Large intestine (tissue), 3 donors: ENCODE measurements at regions not wholly inside any gene's neighbourhood (a gene's known extent, or its start where the extent isn't known, plus 50 kb on each side); places are given as distances from the start of the nearest gene placed in this dataset.

Experiments used
- DNase-seq, 2 donors: peaks; one replicate each; pipeline versions ENCODE4 v3.0.0 to v3.0.0-alpha.2; 2013
- H3K27ac ChIP-seq: one replicate; pipeline ENCODE4 v1.5.1; 2013; ENCODE audit warnings: low read length
- H3K27me3 ChIP-seq: 2 replicates; pipeline ENCODE4 v1.6.1; 2013; ENCODE audit warnings: low read length; ENCODE audit not compliant: control insufficient read depth, insufficient read depth
- H3K36me3 ChIP-seq: 2 replicates; pipeline ENCODE4 v1.6.1; 2013; ENCODE audit warnings: low read length; ENCODE audit not compliant: control insufficient read depth, insufficient read depth
- H3K4me1 ChIP-seq: one replicate; pipeline ENCODE4 v1.6.1; 2013; ENCODE audit warnings: low read length; ENCODE audit not compliant: control insufficient read depth, insufficient read depth
- H3K4me3 ChIP-seq: one replicate; pipeline ENCODE4 v1.5.1; 2013; ENCODE audit warnings: low read length
- H3K9me3 ChIP-seq: one replicate; pipeline ENCODE4 v1.6.1; 2013; ENCODE audit warnings: mild to moderate bottlenecking, low read depth, low read length, moderate library complexity; ENCODE audit not compliant: control insufficient read depth
- WGBS: methylation state at CpG from one replicate; pipeline ENCODE4 v1.1.5; 2013; ENCODE audit warnings: low lambda C conversion rate; ENCODE audit not compliant: insufficient coverage; 5-methylcytosine and 5-hydroxymethylcytosine counted together

DNA sequence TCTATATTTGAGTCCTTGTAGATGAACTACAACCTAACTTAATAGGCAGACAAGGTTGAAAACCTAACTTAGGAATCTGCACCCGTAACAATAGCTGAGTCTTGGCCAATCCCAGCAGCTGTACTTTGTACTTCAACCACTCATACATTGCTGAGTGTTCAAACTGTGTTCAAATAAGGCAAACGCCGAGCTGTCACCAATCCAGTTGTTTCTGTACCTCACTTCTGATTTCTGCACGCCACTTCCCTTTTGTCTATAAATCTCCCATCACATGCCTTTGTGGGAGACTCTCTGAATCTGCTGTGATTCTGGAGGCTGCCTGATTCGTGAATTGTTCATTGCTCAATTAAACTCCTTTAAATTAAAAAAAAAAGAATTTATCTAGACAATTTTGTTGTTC lies 167.8 kb upstream of the TUT7 start:
- DNase-seq = no peak
- H3K4me3 ChIP-seq = no peak overlapping the region
- H3K27ac ChIP-seq = no peak overlapping the region
- H3K9me3 ChIP-seq = no peaks in the 10 kb centered on the region
- H3K4me1 ChIP-seq = no peaks in the 10 kb centered on the region
- WGBS = 80% methylated on average over 1 of the region's 5 CpGs
- no peaks in the 10 kb centered on the region for H3K36me3 ChIP-seq
- peaks cover 4% of the 10 kb centered on the region for H3K27me3 ChIP-seq

GRCh38 chr9:86521322-86521721 lies 167.1 kb upstream of the TUT7 start:
- no peaks in the 10 kb centered on the region for H3K4me1 ChIP-seq
- DNase-seq = no peak
- no peak overlapping the region for H3K4me3 ChIP-seq
- no peaks in the 10 kb centered on the region for H3K36me3 ChIP-seq
- WGBS = no CpG with 5 or more reads among the region's 4 CpGs
- H3K27me3 ChIP-seq = peaks cover 2% of the 10 kb centered on the region
- peaks cover 2% of the 10 kb centered on the region for H3K9me3 ChIP-seq
- no peak overlapping the region for H3K27ac ChIP-seq

DNA sequence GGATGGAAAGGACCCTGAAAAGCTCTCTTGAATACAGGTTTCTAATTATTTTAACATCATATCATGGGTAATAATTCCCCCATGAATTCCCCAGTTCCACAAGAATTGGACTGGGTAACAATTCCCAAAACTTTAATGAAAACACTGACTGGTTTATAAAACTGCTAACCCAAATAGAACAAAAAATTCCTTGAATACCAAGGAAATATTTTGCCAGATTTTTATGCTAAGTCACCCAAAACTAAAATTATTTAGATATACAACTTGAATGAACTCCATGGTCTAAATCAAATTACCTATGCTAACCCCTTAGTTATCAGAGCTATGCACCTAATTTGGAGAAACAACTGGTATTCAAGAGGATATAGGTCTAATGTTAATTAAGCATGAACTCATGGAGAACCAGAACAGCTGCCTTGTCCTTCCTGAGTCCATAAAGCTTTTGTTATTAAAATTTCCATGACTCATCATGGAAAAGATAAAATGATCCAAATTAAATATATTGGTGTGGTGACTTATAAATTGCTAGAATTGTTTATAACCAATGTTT lies 164.9 kb upstream of the TUT7 start:
- Histone ChIP-seq H3K9me3 (peaks cover 2% of the 10 kb centered on the region), H3K27me3 (peaks cover 3% of the 10 kb centered on the region), H3K36me3 (no peaks in the 10 kb centered on the region), H3K4me3 (no peak overlapping the region), H3K4me1 (no peaks in the 10 kb centered on the region), H3K27ac (no peak overlapping the region)
- no peak for DNase-seq

DNA sequence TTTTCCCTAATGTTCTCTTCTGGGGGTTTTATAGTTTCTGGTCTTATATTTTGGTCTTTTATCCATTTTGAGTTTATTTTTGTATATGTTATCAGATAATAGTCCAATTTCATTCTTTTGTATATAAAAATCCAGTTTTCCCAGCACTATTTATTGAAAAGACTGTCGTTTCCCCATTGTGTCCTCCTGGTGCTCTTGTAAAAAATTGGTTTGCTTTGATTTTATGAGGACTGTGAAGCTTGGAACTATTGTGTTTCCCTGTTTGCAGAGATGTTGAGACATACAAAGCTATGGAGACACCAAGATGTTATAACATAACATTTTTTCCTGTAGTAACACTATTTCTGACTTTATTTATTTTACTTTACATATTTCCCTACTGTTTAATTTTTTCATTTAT lies 163.3 kb upstream of the TUT7 start:
- Histone ChIP-seq H3K4me1 (no peaks in the 10 kb centered on the region), H3K4me3 (no peak overlapping the region), H3K36me3 (no peaks in the 10 kb centered on the region), H3K27ac (no peak overlapping the region), H3K9me3 (peaks cover 2% of the 10 kb centered on the region), H3K27me3 (peaks cover 6% of the 10 kb centered on the region)
- WGBS = 100% methylated on average over 1 of the region's 1 CpG
- DNase-seq = no peak

GRCh38 chr9:86516564-86516963 lies 162.4 kb upstream of the TUT7 start:
- H3K27ac ChIP-seq = no peak overlapping the region
- peaks cover 2% of the 10 kb centered on the region for H3K9me3 ChIP-seq
- H3K4me3 ChIP-seq = no peak overlapping the region
- H3K27me3 ChIP-seq = peaks cover 6% of the 10 kb centered on the region
- H3K36me3 ChIP-seq = no peaks in the 10 kb centered on the region
- no peak for DNase-seq
- WGBS = no CpG with 5 or more reads among the region's 19 CpGs
- no peaks in the 10 kb centered on the region for H3K4me1 ChIP-seq

- Histone ChIP-seq H3K27ac (no peak overlapping the region), H3K36me3 (no peaks in the 10 kb centered on the region), H3K4me3 (no peak overlapping the region), H3K27me3 (peaks cover 6% of the 10 kb centered on the region), H3K9me3 (peaks cover 2% of the 10 kb centered on the region), H3K4me1 (no peaks in the 10 kb centered on the region)
- WGBS = 67% methylated on average over 1 of the region's 4 CpGs
- no peak for DNase-seq
These were observed 161.0 kb upstream of the TUT7 start for GRCh38 chr9:86515221-86515620.

DNA sequence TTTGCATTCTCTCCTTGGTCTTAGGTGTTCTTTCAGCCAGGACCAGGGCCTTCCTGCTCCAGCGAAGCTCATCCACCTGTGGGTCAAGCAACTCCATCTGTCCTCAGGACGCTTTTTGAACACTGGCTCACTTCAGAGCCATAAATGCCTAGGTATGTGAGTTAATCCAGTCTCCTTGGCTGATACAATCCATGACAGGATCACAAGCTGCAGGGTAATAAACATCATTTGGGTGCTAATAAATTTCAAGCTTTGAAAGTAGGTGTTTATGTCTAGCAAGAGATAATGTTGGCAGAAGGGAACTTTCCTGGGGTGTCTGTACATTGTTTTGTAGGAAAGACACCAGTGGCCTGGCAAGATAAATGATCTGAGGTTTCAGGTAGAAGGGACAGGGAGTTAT lies 159.2 kb upstream of the TUT7 start:
- no peak for DNase-seq
- WGBS = no CpG with 5 or more reads among the region's 2 CpGs
- no peaks in the 10 kb centered on the region for H3K36me3 ChIP-seq
- H3K4me1 ChIP-seq = no peaks in the 10 kb centered on the region
- H3K9me3 ChIP-seq = peaks cover 2% of the 10 kb centered on the region
- H3K27ac ChIP-seq = no peak overlapping the region
- no peak overlapping the region for H3K4me3 ChIP-seq
- H3K27me3 ChIP-seq = peaks cover 6% of the 10 kb centered on the region

DNA sequence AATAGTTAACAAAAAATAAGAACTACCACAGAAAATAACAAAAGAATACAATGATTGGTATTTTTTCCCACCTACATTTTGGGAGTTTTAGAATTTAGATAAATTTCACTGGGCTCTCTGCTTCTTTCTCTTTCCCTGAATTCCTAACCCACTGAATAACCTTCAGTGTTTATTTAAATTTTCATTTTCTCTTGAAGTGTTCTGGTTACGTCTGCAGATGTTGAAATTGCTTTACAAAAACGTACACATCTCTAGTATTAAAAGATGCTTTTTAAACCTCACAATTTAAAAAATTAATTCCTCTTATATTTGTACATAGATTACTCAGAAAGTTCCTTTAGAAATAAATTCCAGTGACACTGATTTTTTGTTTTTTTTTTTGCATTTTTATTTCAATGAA lies 158.7 kb upstream of the TUT7 start:
- H3K36me3 ChIP-seq = no peaks in the 10 kb centered on the region
- no peak for DNase-seq
- no peaks in the 10 kb centered on the region for H3K4me1 ChIP-seq
- WGBS = 56% methylated on average over 2 of the region's 2 CpGs
- peaks cover 2% of the 10 kb centered on the region for H3K9me3 ChIP-seq
- no peak overlapping the region for H3K27ac ChIP-seq
- H3K4me3 ChIP-seq = no peak overlapping the region
- peaks cover 6% of the 10 kb centered on the region for H3K27me3 ChIP-seq

DNA sequence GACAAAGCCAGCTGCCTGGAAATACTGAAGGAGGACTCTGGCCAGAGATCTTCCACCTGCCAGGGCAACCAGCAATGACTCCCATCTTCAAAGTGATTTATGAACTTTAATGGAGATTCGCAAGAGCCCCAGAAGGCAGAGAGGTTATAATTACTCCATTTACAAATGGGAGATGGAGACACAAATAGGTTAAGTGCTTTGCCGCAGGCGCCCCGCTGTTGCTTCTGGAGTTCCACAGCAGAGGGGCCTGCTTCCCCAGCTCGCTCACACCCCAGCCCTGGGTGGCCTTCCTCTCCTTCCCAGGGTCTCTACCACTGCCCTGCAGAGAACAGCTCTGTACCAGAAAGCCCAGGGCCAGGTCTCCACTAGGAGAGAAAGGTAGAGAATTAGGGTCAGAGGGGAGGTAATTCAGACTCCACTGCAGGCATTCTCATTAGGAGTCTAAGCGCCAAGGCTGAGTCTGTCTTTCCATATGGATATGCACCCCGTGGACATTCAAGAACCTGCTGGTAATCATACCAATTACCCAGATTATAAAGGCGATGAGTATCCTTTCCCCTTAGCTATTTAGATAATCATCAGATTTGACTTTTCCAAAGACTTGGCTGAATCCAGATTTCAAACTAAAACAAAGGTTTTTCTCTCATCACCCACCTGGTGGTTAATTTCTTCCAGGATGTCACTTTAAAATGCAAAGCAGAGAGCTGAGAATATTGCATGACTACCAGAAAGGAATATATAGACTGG lies 157.6 kb upstream of the TUT7 start:
- Histone ChIP-seq H3K36me3 (no peaks in the 10 kb centered on the region), H3K4me1 (no peaks in the 10 kb centered on the region), H3K27ac (no peak overlapping the region), H3K9me3 (peaks cover 2% of the 10 kb centered on the region), H3K4me3 (no peak overlapping the region), H3K27me3 (peaks cover 6% of the 10 kb centered on the region)
- no peak for DNase-seq
- 80% methylated on average over 2 of the region's 8 CpGs for WGBS

- no peak overlapping the region for H3K4me3 ChIP-seq
- WGBS = 100% methylated on average over 1 of the region's 6 CpGs
- H3K27ac ChIP-seq = no peak overlapping the region
- no peak for DNase-seq
- no peaks in the 10 kb centered on the region for H3K4me1 ChIP-seq
- H3K9me3 ChIP-seq = no peaks in the 10 kb centered on the region
- H3K36me3 ChIP-seq = no peaks in the 10 kb centered on the region
- peaks cover 2% of the 10 kb centered on the region for H3K27me3 ChIP-seq
These were observed 154.1 kb upstream of the TUT7 start for GRCh38 chr9:86508208-86508903.
